ENCODE measurements at regions not wholly inside any gene's neighbourhood (a gene's known extent, or its start where the extent isn't known, plus 50 kb on each side); places are given as distances from the start of the nearest gene placed in this dataset.

- no peak for TF ChIP-seq CTCF (conservative IDR thresholded peaks at IDR 0.05; ENCODE audit: low read length)
- no peak for DNase-seq (ENCODE audit: low read depth)
Observed at GRCh38 chr5:41574391-41574790, 64.0 kb upstream of the PLCXD3 start.

More at GRCh38 chr5:41574391-41574790, 64.0 kb upstream of the PLCXD3 start:
- no peak overlapping the region for H3K4me3 ChIP-seq (ENCODE audit: low read length)

Data from AG10803 (cell line).